Neural progenitor cell (in vitro differentiated cells): ENCODE measurements at regions not wholly inside any gene's neighbourhood (a gene's known extent, or its start where the extent isn't known, plus 50 kb on each side); places are given as distances from the start of the nearest gene placed in this dataset.

Experiments
- DNase-seq: peaks from one replicate; pipeline ENCODE4 v3.0.0-alpha.2; 2016; ENCODE audit warnings: low spot score
- H2AFZ ChIP-seq: fragments of 200-600 bp; sonication (generic); replicated peaks from 2 replicates; pipeline ENCODE4 v1.6.1; 2016; ENCODE audit warnings: antibody characterized with exemption
- H3F3A ChIP-seq: fragments of 200-600 bp; sonication (generic); 2 replicates; pipeline ENCODE4 v1.6.1; 2016; ENCODE audit warnings: antibody characterized with exemption, low read depth
- H3K27ac ChIP-seq: fragments of 200-600 bp; sonication (generic); 2 replicates; pipeline ENCODE4 v1.5.1; 2016; ENCODE audit warnings: mild to moderate bottlenecking
- H3K27me3 ChIP-seq: fragments of 200-600 bp; sonication (generic); 2 replicates; pipeline ENCODE4 v1.6.1; 2016; ENCODE audit warnings: mild to moderate bottlenecking, moderate library complexity
- H3K36me3 ChIP-seq: fragments of 200-600 bp; sonication (generic); 2 replicates; pipeline ENCODE4 v1.5.1; 2016
- H3K4me1 ChIP-seq: fragments of 200-600 bp; sonication (generic); 2 replicates; pipeline ENCODE4 v1.6.1; 2016; ENCODE audit warnings: mixed run types
- H3K4me2 ChIP-seq: fragments of 200-600 bp; sonication (generic); 2 replicates; pipeline ENCODE4 v1.6.1; 2016
- H3K4me3 ChIP-seq: fragments of 200-600 bp; sonication (generic); 2 replicates; pipeline ENCODE4 v1.5.1; 2016
- H3K79me2 ChIP-seq: fragments of 200-600 bp; sonication (generic); 2 replicates; pipeline ENCODE4 v1.6.1; 2016; ENCODE audit warnings: low read depth
- H3K9ac ChIP-seq: fragments of 200-600 bp; sonication (generic); 2 replicates; pipeline ENCODE4 v1.6.1; 2016
- H3K9me3 ChIP-seq: fragments of 200-600 bp; sonication (generic); 2 replicates; pipeline ENCODE4 v1.5.1; 2016; ENCODE audit warnings: low read depth
- H4K20me1 ChIP-seq: fragments of 200-600 bp; sonication (generic); 2 replicates; pipeline ENCODE4 v1.6.1; 2016; ENCODE audit warnings: low read depth
- H3K27ac Mint-ChIP-seq: 3 replicates; pipeline ENCODE4 v1.8.0; 2021; ENCODE audit warnings: mixed read lengths
- H3K27me3 Mint-ChIP-seq: 2 replicates; pipeline ENCODE4 v1.8.0; 2022; ENCODE audit warnings: low read depth, mild to moderate bottlenecking, inconsistent platforms, moderate library complexity, mixed read lengths; ENCODE audit not compliant: insufficient read depth
- H3K36me3 Mint-ChIP-seq: 3 replicates; pipeline ENCODE4 v1.8.0; 2021; ENCODE audit warnings: mixed read lengths
- H3K4me1 Mint-ChIP-seq: 3 replicates; pipeline ENCODE4 v1.8.0; 2021; ENCODE audit warnings: mixed read lengths
- H3K4me3 Mint-ChIP-seq: 3 replicates; pipeline ENCODE4 v1.8.0; 2021; ENCODE audit warnings: mild to moderate bottlenecking, moderate library complexity, mixed read lengths
- H3K9me3 Mint-ChIP-seq: 3 replicates; pipeline ENCODE4 v1.8.0; 2020; ENCODE audit warnings: mixed read lengths
- EZH2 ChIP-seq: fragments of 200-600 bp; sonication (generic); IDR thresholded peaks from 2 replicates; pipeline ENCODE4 v1.6.1; 2017; ENCODE audit warnings: antibody characterized with exemption, mild to moderate bottlenecking, moderate library complexity
- EZH2phosphoT487 ChIP-seq: fragments of 200-600 bp; sonication (generic); IDR thresholded peaks from 2 replicates; pipeline ENCODE4 v1.6.1; 2017; ENCODE audit warnings: antibody characterized with exemption
- TF ChIP-seq, protein P1 (sequence below): fragments of 200-600 bp; sonication (generic); IDR thresholded peaks from 2 replicates; pipeline ENCODE4 v1.5.1; 2017; ENCODE audit warnings: antibody characterized with exemption, mild to moderate bottlenecking

DNA sequence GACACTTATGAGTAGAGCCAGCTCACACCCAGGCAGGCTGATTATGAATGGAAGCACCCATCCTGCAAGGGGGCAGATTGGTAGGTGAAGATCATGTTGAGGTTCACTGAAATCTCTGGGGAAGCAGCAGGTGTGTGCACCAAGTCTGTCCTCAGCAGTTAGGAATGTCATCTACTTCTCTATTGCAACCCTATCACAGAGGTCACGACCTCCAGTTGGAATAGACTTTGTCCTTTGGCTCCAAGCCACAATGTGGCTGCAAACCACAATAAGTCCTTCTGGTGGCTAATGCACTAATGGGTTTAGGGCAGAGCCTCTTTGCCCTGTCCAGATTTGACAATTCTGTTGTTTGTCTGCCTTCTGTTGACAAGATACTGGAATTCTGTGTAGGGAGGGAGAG is 1056.7 kb downstream of the PCDH19 start:
- H3K27me3 ChIP-seq: no peaks in the 10 kb centered on the region
- no peaks in the 10 kb centered on the region for H3K9me3 ChIP-seq
- H3K27me3 Mint-ChIP-seq: no peaks in the 10 kb centered on the region
- H3K4me3 ChIP-seq: no peak overlapping the region
- H3K4me3 Mint-ChIP-seq: no peak overlapping the region
- H3K4me1 Mint-ChIP-seq: no peaks in the 10 kb centered on the region
- H3K9ac ChIP-seq: no peak overlapping the region
- no peaks in the 10 kb centered on the region for H3K36me3 ChIP-seq
- H3K4me1 ChIP-seq: no peaks in the 10 kb centered on the region
- DNase-seq: no peak
- no peaks in the 10 kb centered on the region for H3K79me2 ChIP-seq
- TF ChIP-seq EZH2phosphoT487: no peak
- TF ChIP-seq, protein P1, sequence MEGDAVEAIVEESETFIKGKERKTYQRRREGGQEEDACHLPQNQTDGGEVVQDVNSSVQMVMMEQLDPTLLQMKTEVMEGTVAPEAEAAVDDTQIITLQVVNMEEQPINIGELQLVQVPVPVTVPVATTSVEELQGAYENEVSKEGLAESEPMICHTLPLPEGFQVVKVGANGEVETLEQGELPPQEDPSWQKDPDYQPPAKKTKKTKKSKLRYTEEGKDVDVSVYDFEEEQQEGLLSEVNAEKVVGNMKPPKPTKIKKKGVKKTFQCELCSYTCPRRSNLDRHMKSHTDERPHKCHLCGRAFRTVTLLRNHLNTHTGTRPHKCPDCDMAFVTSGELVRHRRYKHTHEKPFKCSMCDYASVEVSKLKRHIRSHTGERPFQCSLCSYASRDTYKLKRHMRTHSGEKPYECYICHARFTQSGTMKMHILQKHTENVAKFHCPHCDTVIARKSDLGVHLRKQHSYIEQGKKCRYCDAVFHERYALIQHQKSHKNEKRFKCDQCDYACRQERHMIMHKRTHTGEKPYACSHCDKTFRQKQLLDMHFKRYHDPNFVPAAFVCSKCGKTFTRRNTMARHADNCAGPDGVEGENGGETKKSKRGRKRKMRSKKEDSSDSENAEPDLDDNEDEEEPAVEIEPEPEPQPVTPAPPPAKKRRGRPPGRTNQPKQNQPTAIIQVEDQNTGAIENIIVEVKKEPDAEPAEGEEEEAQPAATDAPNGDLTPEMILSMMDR: no peak
- TF ChIP-seq EZH2: no peak
- H3K9me3 Mint-ChIP-seq: peaks cover 7% of the 10 kb centered on the region
- no peak overlapping the region for H3K4me2 ChIP-seq
- no peak overlapping the region for H2AFZ ChIP-seq
- no peaks in the 10 kb centered on the region for H3F3A ChIP-seq
- H3K36me3 Mint-ChIP-seq: no peaks in the 10 kb centered on the region
- no peak overlapping the region for H3K27ac ChIP-seq
- no peak overlapping the region for H3K27ac Mint-ChIP-seq
- no peaks in the 10 kb centered on the region for H4K20me1 ChIP-seq

DNA sequence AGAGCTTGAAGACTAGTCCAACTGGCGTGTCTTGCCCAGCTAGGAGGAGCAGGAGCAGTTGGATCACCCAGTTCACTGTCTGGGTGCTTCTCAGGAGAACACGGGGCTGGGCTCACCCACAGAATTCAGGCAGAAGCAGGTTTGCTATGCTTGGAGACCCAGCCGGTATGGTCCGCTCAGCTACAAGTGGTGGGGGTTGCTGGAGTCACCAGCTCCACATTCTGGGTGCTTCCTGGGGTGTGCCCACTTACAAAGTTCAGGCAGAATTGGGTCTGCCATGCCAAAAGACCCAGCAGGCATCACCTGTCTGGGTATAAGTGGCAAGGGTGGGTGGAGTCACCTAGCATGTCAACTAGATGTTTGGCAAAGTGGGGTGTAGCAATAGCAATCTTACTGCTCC is 1061.8 kb downstream of the PCDH19 start:
- no peaks in the 10 kb centered on the region for H4K20me1 ChIP-seq
- Mint-ChIP-seq H3K4me1 (no peaks in the 10 kb centered on the region), H3K36me3 (no peaks in the 10 kb centered on the region), H3K27me3 (no peaks in the 10 kb centered on the region), H3K27ac (no peak overlapping the region), H3K4me3 (no peak overlapping the region), H3K9me3 (peaks cover 12% of the 10 kb centered on the region)
- no peak overlapping the region for H3K9ac ChIP-seq
- no peaks in the 10 kb centered on the region for H3K9me3 ChIP-seq
- H3K36me3 ChIP-seq: no peaks in the 10 kb centered on the region
- H3K4me2 ChIP-seq: no peak overlapping the region
- DNase-seq: no peak
- TF ChIP-seq, protein P1: no peak
- no peak for TF ChIP-seq EZH2
- TF ChIP-seq EZH2phosphoT487: no peak
- no peak overlapping the region for H3K27ac ChIP-seq
- no peaks in the 10 kb centered on the region for H3K27me3 ChIP-seq
- no peaks in the 10 kb centered on the region for H3K79me2 ChIP-seq
- no peaks in the 10 kb centered on the region for H3F3A ChIP-seq
- H3K4me1 ChIP-seq: no peaks in the 10 kb centered on the region
- no peak overlapping the region for H3K4me3 ChIP-seq
- H2AFZ ChIP-seq: no peak overlapping the region

DNA sequence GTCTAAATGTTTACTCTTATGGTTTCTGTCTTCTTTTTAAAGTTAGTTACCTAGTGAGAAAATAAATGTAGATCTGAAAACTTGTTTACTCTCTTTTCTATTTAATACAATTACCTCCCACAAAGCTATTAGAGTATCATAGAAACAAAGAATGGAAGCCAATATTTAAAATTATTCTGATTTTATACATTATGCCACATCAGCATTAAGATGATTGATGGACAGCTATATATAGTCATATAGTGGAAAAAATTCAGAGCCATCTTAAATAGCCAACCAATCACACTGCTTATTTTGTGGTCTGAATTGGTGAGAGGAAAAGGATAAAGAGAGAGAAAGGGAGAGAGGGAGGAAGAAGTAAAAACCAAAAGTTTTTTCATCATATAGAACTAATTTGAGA is 1101.8 kb downstream of the PCDH19 start:
- H3K79me2 ChIP-seq: no peaks in the 10 kb centered on the region
- H3K9me3 ChIP-seq: no peaks in the 10 kb centered on the region
- no peaks in the 10 kb centered on the region for H3K4me1 ChIP-seq
- no peak for DNase-seq
- H3K36me3 Mint-ChIP-seq: no peaks in the 10 kb centered on the region
- H3K27ac ChIP-seq: no peak overlapping the region
- H3K9ac ChIP-seq: no peak overlapping the region
- H3K27me3 Mint-ChIP-seq: no peaks in the 10 kb centered on the region
- H3K36me3 ChIP-seq: no peaks in the 10 kb centered on the region
- peaks cover 4% of the 10 kb centered on the region for H3K9me3 Mint-ChIP-seq
- no peaks in the 10 kb centered on the region for H3F3A ChIP-seq
- no peak overlapping the region for H2AFZ ChIP-seq
- H3K27ac Mint-ChIP-seq: no peak overlapping the region
- H4K20me1 ChIP-seq: no peaks in the 10 kb centered on the region
- H3K4me1 Mint-ChIP-seq: peaks cover 30% of the 10 kb centered on the region
- no peak overlapping the region for H3K4me3 ChIP-seq
- TF ChIP-seq EZH2phosphoT487: no peak
- TF ChIP-seq, protein P1: no peak
- no peak for TF ChIP-seq EZH2
- no peak overlapping the region for H3K4me2 ChIP-seq
- H3K27me3 ChIP-seq: no peaks in the 10 kb centered on the region
- H3K4me3 Mint-ChIP-seq: no peak overlapping the region

DNA sequence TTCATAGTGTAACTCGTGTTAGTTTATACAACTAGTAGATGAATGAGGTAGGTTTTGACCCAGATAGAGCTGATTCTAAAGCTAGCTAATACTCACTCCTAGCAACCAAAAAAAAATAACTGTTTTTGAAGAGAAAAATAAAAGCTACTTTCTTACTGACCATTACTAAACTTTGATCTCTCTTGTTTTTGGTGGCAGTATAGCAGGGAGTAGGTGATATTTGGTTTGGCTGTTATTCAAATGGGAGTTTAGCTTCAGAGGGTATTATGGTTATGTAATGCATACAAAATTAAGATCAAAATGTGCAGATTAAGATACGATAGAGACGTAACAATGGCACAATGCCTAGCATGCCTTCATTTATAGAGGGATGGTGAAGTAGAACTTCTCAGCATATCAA is 1104.5 kb downstream of the PCDH19 start:
- Mint-ChIP-seq H3K4me3 (no peak overlapping the region), H3K9me3 (peaks cover 4% of the 10 kb centered on the region), H3K27ac (no peak overlapping the region), H3K4me1 (peaks cover 34% of the 10 kb centered on the region), H3K36me3 (no peaks in the 10 kb centered on the region), H3K27me3 (no peaks in the 10 kb centered on the region)
- Histone ChIP-seq H3K36me3 (no peaks in the 10 kb centered on the region), H2AFZ (no peak overlapping the region), H3K79me2 (no peaks in the 10 kb centered on the region), H3F3A (no peaks in the 10 kb centered on the region), H4K20me1 (no peaks in the 10 kb centered on the region), H3K4me2 (no peak overlapping the region), H3K27ac (no peak overlapping the region), H3K4me3 (no peak overlapping the region), H3K27me3 (no peaks in the 10 kb centered on the region), H3K4me1 (peaks cover 5% of the 10 kb centered on the region), H3K9me3 (no peaks in the 10 kb centered on the region), H3K9ac (no peak overlapping the region)
- no peak for DNase-seq
- TF ChIP-seq EZH2phosphoT487 (no peak), EZH2 (no peak)
- TF ChIP-seq, protein P1: no peak
